HK-2 (cell line): ENCODE measurements at regions not wholly inside any gene's neighbourhood (a gene's known extent, or its start where the extent isn't known, plus 50 kb on each side); places are given as distances from the start of the nearest gene placed in this dataset.
"Not testable (repeated sequence)": the region's sequence is repeated elsewhere in the genome, so short reads cannot be mapped to it uniquely, and the experiment has no call there.

Experiments used
- DNase-seq: peaks from one replicate; pipeline ENCODE4 v3.0.0-alpha.2; 2018; ENCODE audit not compliant: unreplicated experiment

DNA sequence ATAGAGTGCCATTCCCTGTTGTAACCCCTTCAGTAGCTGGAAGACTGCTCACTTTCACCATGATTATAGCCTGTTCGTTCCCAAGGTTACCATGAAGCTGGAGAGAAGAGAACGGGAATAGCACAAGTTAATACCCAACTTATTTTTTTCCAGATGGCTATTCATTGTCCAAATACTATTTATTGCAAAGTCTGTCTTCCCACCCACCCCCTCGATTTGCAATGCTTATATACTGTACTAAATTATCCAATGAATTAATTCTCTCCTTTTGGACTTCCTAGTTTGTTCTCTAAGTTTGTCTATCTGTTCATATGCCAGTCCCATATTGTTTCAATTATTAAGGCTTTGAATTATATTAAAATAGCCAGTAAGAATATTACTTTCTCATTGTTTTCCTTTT, 231.0 kb downstream of the RAB11FIP4 start:
- DNase-seq = no peak

DNA sequence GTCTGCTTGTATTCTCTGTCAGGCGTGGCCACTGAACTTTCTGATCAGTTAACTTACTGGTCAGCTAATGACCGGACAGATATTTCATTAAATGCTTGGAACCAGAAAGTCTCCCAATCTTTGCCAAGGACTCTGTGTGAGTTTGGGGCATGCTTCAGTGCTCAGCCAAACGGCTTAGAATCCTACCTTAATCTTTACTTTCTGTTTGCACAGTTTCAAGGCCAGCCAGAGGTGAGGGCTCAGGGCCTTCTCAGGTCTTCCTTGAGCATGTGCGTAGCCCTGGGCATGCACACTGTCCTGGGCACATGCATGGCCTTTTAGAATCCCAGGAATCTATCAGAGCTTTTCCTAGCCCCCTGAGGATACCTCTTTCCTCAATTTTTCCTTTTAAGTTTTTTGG, 230.1 kb downstream of the RAB11FIP4 start:
- no peak for DNase-seq

DNA sequence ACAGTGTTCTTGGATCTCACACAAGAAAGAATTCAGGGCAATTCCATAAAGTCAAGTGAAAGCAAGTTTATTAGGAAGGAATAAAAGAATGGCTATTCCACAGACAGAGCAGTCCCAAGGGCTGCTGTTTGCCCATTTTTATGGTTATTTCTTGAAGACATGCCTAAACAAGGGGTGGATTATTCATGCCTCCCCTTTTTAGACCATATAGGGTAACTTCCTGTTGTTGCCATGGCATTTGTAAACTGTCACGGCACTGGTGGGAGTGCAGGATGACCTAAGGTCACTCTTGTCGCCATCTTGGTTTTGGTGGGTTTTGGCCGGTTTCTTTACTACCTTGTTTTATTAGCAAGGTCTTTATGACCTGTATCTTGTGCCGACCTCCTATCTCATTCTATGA, 219.6 kb downstream of the RAB11FIP4 start:
- DNase-seq = not testable (repeated sequence)

DNA sequence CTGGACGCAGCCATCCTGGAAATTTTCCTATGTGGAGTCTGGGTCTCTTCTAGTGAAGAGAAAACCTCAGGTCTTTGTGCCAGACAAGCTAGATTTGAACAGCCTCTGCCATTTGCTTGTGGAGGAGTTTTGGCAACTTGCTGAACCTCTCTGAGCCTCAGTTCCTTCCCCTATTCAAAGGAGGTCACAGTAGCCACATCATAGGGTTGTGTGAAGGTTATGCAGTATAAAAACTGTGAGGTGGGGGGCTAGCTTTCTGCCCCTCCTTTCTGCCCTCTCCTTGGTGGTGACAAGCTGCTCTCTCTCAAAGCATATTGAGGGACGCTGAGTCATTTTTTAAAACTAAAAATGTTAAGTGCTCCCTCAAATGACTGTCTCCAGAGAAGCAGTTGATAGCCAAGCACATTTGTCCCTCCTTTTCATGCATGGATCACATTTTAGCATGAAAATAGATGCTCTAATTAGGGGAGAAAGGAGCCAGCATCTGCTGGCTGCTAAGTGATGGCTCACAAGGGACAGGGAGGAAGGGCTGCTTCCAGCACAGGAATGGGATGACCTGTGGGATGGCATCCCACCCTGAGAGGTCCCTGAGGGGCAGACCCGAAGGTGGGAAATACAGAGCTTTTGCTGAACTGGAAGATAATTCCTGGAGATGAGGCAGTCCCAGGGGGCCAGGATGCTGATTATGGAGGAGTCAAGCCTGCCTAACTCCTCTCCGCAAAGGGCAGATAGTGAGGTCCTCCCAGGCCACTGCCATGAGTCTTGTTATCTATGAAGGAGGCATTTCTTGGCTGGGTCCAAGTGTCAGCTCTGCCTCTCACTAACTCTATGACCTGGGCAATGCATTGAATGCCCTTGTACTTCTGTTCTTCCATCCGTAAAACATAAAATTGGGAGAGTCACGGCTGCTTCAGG, 218.8 kb downstream of the RAB11FIP4 start:
- no peak for DNase-seq

DNA sequence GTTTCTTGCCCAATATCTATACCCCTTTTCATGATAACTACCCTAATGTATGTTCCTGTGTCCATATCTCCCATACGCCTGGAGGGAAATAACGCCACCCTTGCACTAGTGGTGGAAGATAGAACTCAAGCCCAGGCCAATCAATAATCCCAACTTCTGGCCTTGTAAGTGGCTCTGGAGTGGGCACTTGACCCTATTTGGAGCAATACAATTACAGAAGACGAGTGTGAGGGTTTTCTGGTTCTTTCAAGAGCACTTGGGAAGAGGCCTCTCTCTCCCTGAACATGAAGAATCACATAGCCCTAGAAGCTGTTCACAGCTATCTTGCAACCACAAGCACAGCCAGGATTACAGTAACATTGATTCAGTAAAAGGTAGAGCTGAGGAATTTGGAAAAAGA, 217.9 kb downstream of the RAB11FIP4 start:
- no peak for DNase-seq

DNA sequence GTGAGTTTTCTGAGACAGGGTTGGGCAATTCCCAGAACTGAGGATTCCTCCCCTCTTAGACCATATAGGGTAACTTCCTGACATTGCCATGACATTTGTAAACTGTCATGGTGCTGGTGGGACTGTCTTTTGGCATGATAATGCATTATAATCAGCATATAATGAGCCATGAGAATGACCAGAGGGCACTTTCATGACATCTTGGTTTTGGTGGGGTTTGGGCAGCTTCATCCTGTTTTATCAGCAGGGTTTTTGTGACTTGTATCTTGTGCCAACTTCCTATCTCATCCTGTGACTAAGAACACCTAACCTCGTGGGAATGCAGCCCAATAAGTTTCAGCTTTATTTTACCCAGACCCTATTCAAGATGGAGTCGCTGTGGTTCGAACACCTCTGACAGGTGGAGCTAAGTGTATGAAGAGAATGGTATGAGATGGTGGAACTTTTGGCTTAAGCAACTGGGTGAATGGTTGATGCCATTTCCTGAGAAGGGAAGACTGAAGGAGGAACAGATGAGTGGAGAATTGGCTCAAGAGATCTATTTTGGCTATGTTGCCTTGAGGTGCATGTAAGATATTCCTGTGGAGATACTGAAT, 217.3 kb downstream of the RAB11FIP4 start:
- DNase-seq = no peak

GRCh38 chr17:31605761-31606160, 214.3 kb downstream of the RAB11FIP4 start:
- no peak for DNase-seq

DNA sequence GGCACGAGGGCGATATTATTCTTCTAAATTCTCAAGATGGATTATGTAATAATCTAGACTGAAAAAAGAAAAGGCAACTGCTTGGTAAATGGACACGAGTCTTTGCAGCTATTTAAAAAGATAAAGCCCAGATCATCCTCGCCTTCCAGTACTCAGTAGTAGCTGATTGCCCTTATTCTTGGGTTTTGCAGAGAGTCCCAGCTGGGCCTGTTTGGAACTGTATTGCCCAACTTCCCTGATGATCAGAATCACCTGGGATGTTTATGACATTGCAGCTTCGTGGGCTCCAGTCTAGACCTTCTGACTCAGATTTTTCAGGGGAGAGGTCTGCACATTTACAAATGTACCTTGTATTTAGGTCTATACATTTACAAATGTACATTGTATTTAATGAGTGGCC, 213.5 kb downstream of the RAB11FIP4 start:
- no peak for DNase-seq

GRCh38 chr17:31600144-31600543, 208.7 kb downstream of the RAB11FIP4 start:
- not testable (repeated sequence) for DNase-seq

GRCh38 chr17:31598921-31599571, 207.6 kb downstream of the RAB11FIP4 start:
- DNase-seq = no peak

GRCh38 chr17:31598399-31598782, 206.9 kb downstream of the RAB11FIP4 start:
- DNase-seq = no peak

DNA sequence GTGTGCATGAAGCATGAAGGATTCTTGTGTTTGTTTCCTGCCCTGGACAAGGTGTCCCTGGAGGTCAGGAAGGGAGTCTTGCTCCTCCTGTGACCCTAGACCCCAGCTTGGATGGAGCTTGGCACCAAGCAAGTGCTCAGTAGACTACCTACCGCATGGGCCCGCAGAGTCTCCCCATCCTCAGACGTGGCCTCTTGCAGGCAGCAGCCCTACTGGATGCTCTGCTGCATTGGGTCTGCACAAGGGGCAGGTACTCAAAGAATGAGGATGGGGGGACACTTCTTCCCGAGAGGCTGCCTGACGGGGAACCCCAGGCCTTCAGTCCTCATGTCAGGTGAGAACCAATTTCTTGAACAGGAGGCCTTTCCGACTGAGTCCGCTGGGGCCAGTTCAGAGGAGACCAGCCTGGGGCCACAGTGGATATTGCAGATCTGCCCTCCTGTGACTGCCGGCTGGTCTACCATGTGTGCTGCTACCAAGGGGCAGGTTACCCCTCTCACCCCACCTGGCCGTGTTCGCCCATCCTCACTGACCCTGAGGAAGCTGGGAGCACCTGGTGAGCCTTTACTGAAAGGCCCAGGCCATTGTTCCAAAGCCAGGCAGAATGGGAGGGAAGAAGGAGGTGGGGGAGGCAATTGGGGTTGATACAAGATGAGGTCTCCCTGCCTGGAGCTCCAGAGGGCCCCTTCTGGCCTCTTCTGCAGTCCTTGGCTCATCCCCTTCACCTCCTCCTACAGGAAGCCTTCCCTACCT, 206.3 kb downstream of the RAB11FIP4 start:
- DNase-seq = no peak

DNA sequence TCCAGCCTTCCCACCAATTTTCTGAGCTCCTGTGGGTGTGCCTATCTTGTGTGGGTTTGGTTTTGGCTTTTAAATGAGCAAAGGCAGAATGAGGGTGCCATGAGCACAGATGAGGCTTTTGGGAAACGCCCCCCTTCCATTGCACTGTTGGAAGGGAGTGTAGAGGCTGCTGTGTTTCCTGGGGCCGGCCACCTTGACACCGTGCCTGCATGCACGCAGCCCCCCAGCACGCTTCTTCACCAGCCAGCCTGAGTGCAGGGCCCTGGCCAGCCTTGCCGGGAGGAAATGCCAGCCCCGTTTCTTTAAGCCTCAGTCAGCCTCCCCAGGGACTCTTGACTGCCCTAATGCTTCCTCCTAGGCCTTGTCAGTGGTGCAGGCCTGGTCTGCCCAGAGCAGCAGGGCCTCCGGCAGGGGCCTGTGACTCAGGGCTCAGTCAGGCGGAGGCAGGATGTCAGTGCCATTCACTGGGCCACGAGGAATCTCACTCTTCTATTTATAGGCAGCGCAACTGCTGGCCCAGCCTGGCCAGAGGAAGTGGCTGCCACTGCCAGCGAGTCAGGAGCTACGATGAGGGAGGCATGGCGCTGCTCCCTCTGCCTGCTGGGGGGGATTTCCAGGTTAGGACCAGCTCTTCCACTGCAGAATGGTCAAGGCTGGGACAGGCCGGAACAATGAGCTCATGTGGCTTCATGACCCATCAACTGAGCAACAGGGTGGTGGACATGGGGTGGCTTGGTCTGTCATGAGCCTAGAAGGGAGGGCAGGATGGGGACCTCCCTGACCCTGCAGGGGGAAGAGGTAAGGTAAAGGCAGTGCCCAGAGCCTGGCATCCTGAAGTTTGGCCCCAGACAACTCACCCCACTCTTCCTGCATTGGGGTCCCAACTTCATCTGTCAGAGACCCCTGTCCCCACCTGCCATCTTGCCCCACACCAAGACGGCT, 205.2 kb downstream of the RAB11FIP4 start:
- peak; percentile 96 for DNase-seq

- DNase-seq = peak; percentile 64
Measured at GRCh38 chr17:31595666-31596381, 204.3 kb downstream of the RAB11FIP4 start.

- no peak for DNase-seq
Measured at GRCh38 chr17:31595076-31595475, 203.6 kb downstream of the RAB11FIP4 start.

- no peak for DNase-seq
Measured at GRCh38 chr17:31594416-31594815, 202.9 kb downstream of the RAB11FIP4 start.

GRCh38 chr17:31593806-31594205, 202.3 kb downstream of the RAB11FIP4 start:
- no peak for DNase-seq

DNA sequence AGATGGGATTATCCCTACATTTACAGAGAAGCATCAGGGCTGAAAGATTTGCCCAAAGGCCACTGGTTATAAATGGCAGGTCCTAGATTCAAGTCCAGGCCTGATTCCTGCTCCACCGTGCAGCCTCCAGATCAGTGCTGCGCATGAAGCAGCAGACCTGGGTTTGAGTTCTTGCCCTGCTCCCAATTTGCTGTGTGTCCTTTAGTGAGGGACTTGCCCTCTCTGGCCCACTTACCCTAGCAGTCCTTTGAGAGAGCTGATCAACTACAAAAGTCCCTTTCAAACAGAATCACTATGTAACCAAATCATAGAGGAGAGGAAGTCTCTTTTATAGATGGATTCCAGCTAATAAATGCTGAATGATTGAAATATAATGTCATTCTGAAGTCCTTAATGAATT, 200.4 kb downstream of the RAB11FIP4 start:
- DNase-seq = no peak

GRCh38 chr17:31588512-31588911, 197.0 kb downstream of the RAB11FIP4 start:
- DNase-seq = no peak

GRCh38 chr17:31588034-31588433, 196.6 kb downstream of the RAB11FIP4 start:
- DNase-seq = no peak
